ENCODE measurements at regions not wholly inside any gene's neighbourhood (a gene's known extent, or its start where the extent isn't known, plus 50 kb on each side); places are given as distances from the start of the nearest gene placed in this dataset.

DNA sequence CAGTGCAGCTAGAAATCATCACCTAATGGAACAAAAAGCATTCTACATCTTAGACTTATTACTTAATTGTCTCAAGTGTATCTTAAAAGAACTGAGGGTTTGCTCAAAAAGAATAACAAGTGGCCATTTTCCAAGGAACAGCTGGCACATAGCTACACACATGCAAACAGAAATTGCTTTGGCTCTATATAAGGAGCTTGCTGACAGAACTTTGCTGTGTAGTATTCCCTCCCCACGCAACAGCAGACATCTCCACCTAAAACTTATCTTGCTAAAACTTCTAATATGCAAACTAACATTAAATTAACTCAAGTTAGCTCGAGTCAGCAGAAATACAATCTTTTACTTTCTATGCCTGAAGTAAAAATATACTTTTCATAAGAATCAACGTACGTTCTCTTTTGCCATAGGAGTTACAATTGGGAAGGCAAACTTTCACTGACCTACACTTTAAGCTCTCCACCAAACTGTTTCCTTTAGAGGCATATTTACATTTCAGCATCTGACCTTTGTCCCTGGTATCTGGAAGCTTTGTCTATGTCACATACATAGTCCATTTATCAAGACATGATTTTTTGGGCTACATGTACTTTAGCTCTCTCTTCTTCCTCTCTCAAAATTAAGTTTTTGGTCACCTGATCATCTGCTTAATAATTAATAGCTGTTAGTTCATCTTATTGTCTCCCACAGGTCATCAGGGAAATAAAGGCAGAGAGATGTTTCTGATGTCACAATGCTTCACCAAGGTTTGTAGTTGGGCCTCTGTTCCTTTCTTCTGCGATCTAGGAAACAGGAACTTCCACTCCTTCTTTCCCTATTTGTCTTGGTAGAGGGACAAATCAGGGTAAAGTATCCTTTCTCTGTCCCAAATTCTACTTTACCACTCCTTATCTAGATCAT, 163.4 kb upstream of the AGTR1 start:
- TF ChIP-seq, protein P1, sequence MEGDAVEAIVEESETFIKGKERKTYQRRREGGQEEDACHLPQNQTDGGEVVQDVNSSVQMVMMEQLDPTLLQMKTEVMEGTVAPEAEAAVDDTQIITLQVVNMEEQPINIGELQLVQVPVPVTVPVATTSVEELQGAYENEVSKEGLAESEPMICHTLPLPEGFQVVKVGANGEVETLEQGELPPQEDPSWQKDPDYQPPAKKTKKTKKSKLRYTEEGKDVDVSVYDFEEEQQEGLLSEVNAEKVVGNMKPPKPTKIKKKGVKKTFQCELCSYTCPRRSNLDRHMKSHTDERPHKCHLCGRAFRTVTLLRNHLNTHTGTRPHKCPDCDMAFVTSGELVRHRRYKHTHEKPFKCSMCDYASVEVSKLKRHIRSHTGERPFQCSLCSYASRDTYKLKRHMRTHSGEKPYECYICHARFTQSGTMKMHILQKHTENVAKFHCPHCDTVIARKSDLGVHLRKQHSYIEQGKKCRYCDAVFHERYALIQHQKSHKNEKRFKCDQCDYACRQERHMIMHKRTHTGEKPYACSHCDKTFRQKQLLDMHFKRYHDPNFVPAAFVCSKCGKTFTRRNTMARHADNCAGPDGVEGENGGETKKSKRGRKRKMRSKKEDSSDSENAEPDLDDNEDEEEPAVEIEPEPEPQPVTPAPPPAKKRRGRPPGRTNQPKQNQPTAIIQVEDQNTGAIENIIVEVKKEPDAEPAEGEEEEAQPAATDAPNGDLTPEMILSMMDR (IDR thresholded peaks at IDR 0.05; ENCODE audit: low read depth, low read length) = no peak
- DNase-seq (ENCODE audit: low read depth in 2 of 2) = no peak
- no peak overlapping the region for H3K4me3 ChIP-seq (replicated peaks in 1 of 2; ENCODE audit: low read depth in 2 of 2, low read length in 2 of 2)

DNA sequence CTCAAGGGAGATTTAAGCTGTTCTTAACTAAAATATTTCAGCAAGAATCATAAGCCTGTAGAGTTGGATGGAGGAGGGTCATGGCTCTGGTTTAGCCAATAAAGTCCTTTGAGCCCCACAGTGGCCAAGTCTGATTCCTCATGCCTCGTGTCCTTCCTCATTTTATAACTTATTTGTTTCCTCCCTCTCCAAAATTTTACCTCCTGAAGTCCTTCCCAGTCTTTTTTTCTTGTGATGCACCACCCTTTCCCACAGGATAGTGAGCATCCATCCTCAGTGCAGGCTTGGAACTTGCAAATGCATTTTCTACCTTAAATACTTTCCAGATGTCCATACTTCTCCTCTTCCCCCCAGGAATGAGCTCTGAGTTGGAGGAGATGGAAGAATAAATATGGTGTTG, 162.7 kb upstream of the AGTR1 start:
- no peak overlapping the region for H3K4me3 ChIP-seq (replicated peaks in 1 of 2; ENCODE audit: low read depth in 2 of 2, low read length in 2 of 2)
- DNase-seq (ENCODE audit: low read depth in 2 of 2) = no peak
- TF ChIP-seq, protein P1 (IDR thresholded peaks at IDR 0.05; ENCODE audit: low read depth, low read length) = no peak

DNA sequence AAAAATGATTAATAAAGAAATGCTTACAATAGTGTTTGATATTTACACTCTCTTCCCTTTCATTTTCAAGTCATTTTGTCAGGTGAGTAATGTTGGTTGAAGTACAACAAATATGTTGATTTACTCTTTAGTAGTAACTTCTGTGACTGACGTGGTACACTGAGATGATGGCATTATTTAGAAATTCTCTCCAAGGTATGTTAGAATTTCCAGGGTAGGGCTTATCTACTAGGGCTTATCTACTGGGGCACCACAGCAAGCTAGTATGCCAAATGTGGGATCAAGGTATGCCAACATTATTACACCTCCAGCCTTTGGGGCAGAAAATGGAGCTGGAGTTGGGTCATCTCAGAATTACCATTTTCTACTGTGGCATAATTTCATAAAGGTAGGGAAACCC, 157.4 kb upstream of the AGTR1 start:
- no peak overlapping the region for H3K4me3 ChIP-seq (replicated peaks in 1 of 2; ENCODE audit: low read depth in 2 of 2, low read length in 2 of 2)
- DNase-seq (ENCODE audit: low read depth in 2 of 2) = no peak
- TF ChIP-seq, protein P1 (IDR thresholded peaks at IDR 0.05; ENCODE audit: low read depth, low read length) = no peak

DNA sequence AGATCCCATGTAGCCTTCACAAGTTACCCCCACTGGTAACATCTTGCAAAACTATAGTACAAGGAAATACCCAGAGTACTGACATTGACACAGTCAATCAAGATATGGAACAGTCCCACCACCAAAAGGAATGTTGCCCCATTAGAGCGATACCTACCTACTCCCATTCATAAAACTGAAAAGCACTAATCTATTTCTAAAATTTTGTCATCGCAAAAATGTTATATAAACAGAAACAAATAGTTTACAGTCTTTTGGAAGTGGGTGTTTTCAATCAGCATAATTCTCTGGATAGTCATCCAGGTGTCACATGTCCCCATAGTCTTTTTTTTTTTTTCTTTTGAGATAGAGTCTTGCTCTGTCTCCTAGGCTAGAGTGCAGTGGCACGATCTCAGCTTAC, 156.9 kb upstream of the AGTR1 start:
- TF ChIP-seq, protein P1 (IDR thresholded peaks at IDR 0.05; ENCODE audit: low read depth, low read length) = no peak
- DNase-seq (ENCODE audit: low read depth in 2 of 2) = no peak
- no peak overlapping the region for H3K4me3 ChIP-seq (replicated peaks in 1 of 2; ENCODE audit: low read depth in 2 of 2, low read length in 2 of 2)

DNA sequence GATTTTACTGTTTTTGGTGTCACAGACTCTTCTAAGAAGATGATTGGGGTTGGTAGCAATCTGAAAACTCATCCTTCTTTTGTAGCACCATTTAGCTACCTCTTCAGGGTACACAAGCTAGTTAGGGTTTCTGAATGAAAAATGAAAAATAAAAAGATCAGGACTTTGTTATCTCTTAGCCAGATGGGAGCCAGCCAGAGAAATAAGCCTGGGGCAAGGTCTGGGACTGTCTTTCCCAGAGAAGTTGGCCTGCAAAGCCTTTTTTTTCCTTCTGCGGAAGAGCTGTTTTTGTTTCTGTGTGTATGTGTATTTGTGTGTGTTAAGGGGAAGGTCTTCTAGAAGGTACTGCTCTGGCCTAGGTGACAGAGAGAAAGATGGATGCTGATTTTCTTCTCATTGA, 150.7 kb upstream of the AGTR1 start:
- TF ChIP-seq, protein P1 (IDR thresholded peaks at IDR 0.05; ENCODE audit: low read depth, low read length) = no peak
- no peak for DNase-seq (ENCODE audit: low read depth in 2 of 2)
- H3K4me3 ChIP-seq (replicated peaks in 1 of 2; ENCODE audit: low read depth in 2 of 2, low read length in 2 of 2) = no peak overlapping the region

DNA sequence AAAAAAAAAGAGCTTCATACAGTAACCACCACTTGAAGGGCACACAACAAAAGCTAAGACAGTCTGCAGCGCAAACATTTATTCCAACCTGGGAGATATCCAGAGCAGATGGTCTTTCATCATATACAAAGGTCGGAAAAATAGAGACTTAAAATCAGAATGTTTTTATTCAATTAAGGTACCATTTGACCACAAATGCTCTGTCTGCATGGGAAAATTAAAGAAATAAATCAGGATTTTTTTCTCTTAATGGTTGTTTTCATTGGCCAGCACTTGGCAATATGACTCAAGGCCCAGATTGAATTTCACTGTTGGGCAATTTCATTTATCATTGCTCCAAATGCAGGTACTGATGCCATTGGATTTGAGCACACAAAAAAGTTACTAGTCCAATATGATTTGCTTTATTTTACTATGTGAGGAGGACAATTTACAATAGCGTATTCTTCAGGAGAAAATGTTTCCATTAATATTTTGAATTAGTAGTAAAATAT, 145.9 kb upstream of the AGTR1 start:
- peak in 1 of 2 donors; percentile 67 for DNase-seq (ENCODE audit: low read depth in 2 of 2)
- no peak overlapping the region for H3K4me3 ChIP-seq (replicated peaks in 1 of 2; ENCODE audit: low read depth in 2 of 2, low read length in 2 of 2)
- TF ChIP-seq, protein P1 (IDR thresholded peaks at IDR 0.05; ENCODE audit: low read depth, low read length) = no peak
